22Rv1 (cell line): ENCODE measurements at regions not wholly inside any gene's neighbourhood (a gene's known extent, or its start where the extent isn't known, plus 50 kb on each side); places are given as distances from the start of the nearest gene placed in this dataset.
"Not testable (repeated sequence)": the region's sequence is repeated elsewhere in the genome, so short reads cannot be mapped to it uniquely, and the experiment has no call there.

ENCODE experiments used
- H3K27ac ChIP-seq: fragments of 450-650 bp; 2 replicates; pipeline ENCODE4 v1.5.1; 2017
- CTCF ChIP-seq: fragments of 450-650 bp; IDR thresholded peaks from 2 replicates; pipeline ENCODE4 v1.5.1; 2017; ENCODE audit warnings: mild to moderate bottlenecking
- ZFX ChIP-seq: fragments of 450-650 bp; IDR thresholded peaks from 2 replicates; pipeline ENCODE4 v1.6.1; 2017; ENCODE audit warnings: antibody characterized with exemption, borderline replicate concordance

GRCh38 chr2:17460371-17461086 is 57.7 kb downstream of the RAD51AP2 start:
- H3K27ac ChIP-seq: no peak overlapping the region
- TF ChIP-seq CTCF: no peak
- no peak for TF ChIP-seq ZFX

GRCh38 chr2:17455343-17455742 is 62.9 kb downstream of the RAD51AP2 start:
- TF ChIP-seq CTCF: no peak
- TF ChIP-seq ZFX: no peak
- H3K27ac ChIP-seq: no peak overlapping the region

- not testable (repeated sequence) for H3K27ac ChIP-seq
Measured at GRCh38 chr2:17446191-17446590, 72.0 kb downstream of the RAD51AP2 start.

GRCh38 chr2:17445744-17446143 is 72.5 kb downstream of the RAD51AP2 start:
- H3K27ac ChIP-seq: no peak overlapping the region

GRCh38 chr2:17442334-17442733 is 75.9 kb downstream of the RAD51AP2 start:
- H3K27ac ChIP-seq: no peak overlapping the region
- TF ChIP-seq CTCF (no peak), ZFX (no peak)

More at GRCh38 chr2:17445744-17446143, 72.5 kb downstream of the RAD51AP2 start:
- no peak for TF ChIP-seq ZFX
- no peak for TF ChIP-seq CTCF

GRCh38 chr2:17441790-17442189 is 76.5 kb downstream of the RAD51AP2 start:
- TF ChIP-seq CTCF (no peak), ZFX (no peak)
- H3K27ac ChIP-seq: no peak overlapping the region

GRCh38 chr2:17441055-17441771 is 77.0 kb downstream of the RAD51AP2 start:
- TF ChIP-seq CTCF (no peak), ZFX (no peak)
- no peak overlapping the region for H3K27ac ChIP-seq
